Tibial nerve (tissue), 4 donors: ENCODE measurements at regions not wholly inside any gene's neighbourhood (a gene's known extent, or its start where the extent isn't known, plus 50 kb on each side); places are given as distances from the start of the nearest gene placed in this dataset.

Experiments used
- CTCF ChIP-seq, 5 experiments: fragments of 200-600 bp in 3 of 5; fragments of 450-650 bp in 2 of 5; sonication (generic) in 3 of 5; IDR thresholded peaks; one replicate each; pipeline ENCODE4 v1.5.1; 2016 to 2019; ENCODE audit warnings: antibody characterized with exemption in 5 of 5, mild to moderate bottlenecking in 3 of 5, moderate library complexity in 2 of 5
- EP300 ChIP-seq, 2 donors: sonication (generic); formaldehyde crosslinking; IDR thresholded peaks; one replicate each; pipeline ENCODE4 v1.6.1; 2017; ENCODE audit warnings: antibody characterized with exemption in 2 of 2, mild to moderate bottlenecking in 1 of 2
- POLR2A ChIP-seq, 2 donors: fragments of 450-650 bp; IDR thresholded peaks; one replicate each; pipeline ENCODE4 v1.6.1; 2017; ENCODE audit warnings: antibody characterized with exemption in 2 of 2, mild to moderate bottlenecking in 2 of 2, moderate library complexity in 2 of 2

- no peak for TF ChIP-seq POLR2A (IDR thresholded peaks at IDR 0.05)
- no peak for TF ChIP-seq CTCF (IDR thresholded peaks at IDR 0.05)
- no peak for TF ChIP-seq EP300 (IDR thresholded peaks at IDR 0.05)
Observed at GRCh38 chr9:119432428-119432827, 63.2 kb upstream of the BRINP1 start.
